ENCODE measurements at regions not wholly inside any gene's neighbourhood (a gene's known extent, or its start where the extent isn't known, plus 50 kb on each side); places are given as distances from the start of the nearest gene placed in this dataset.
"Not testable (repeated sequence)": the region's sequence is repeated elsewhere in the genome, so short reads cannot be mapped to it uniquely, and the experiment has no call there.

DNA sequence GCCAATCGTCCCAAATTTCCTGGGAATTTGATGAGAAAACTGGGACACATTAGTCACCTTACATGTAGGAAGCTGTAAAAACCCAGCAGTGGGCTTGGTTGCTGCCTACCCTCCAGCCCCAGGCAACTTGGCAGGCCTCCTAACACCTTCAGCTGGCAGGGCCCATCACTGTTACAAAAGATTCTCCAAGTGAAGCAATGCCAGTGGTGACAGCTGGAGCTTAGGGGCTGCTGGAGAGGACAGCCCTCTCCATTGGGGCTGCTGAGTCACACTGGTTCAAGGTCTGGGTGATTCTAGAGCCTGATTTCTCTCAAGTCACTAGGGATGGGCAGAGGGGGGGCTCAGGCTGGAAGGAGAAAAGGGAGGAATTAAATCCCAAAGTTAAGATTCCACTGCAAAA lies 180.6 kb downstream of the COPRS start:
- H3K4me3 ChIP-seq = no peak overlapping the region
- H3K27ac ChIP-seq = no peak overlapping the region
- no peaks in the 10 kb centered on the region for H3K4me1 ChIP-seq
- no peak for DNase-seq
- no peaks in the 10 kb centered on the region for H3K36me3 ChIP-seq
- 73% methylated on average over 1 of the region's 1 CpG; no CpG with 5 or more reads in 1 of the 2 donors for WGBS, 2 donors (ENCODE audit: low coverage in 1 of 2)
- no peak for TF ChIP-seq EP300 (IDR thresholded peaks at IDR 0.05; ENCODE audit: low read depth)
- no peak for TF ChIP-seq POLR2A (IDR thresholded peaks at IDR 0.05)
- TF ChIP-seq, protein P1, sequence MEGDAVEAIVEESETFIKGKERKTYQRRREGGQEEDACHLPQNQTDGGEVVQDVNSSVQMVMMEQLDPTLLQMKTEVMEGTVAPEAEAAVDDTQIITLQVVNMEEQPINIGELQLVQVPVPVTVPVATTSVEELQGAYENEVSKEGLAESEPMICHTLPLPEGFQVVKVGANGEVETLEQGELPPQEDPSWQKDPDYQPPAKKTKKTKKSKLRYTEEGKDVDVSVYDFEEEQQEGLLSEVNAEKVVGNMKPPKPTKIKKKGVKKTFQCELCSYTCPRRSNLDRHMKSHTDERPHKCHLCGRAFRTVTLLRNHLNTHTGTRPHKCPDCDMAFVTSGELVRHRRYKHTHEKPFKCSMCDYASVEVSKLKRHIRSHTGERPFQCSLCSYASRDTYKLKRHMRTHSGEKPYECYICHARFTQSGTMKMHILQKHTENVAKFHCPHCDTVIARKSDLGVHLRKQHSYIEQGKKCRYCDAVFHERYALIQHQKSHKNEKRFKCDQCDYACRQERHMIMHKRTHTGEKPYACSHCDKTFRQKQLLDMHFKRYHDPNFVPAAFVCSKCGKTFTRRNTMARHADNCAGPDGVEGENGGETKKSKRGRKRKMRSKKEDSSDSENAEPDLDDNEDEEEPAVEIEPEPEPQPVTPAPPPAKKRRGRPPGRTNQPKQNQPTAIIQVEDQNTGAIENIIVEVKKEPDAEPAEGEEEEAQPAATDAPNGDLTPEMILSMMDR (IDR thresholded peaks at IDR 0.05) = no peak
- no peak for TF ChIP-seq POLR2AphosphoS5 (IDR thresholded peaks at IDR 0.05)
- H3K9me3 ChIP-seq = no peaks in the 10 kb centered on the region
- intact Hi-C loops (cut with DNase I; ENCODE audit: low total_unique reads) (loop anchor here (10.0 kb wide), 1 partner anchor 156 kb away; no protein-coding TSS in a partner anchor), in situ Hi-C loops (cut with MboI; ENCODE audit: low pct_ligation_motif_present in 1 of 4, low pct_unique_long_range_greater_than_20kb in 1 of 4, low sequenced_read_pairs in 3 of 4) (no loop called here)
- peaks cover 4% of the 10 kb centered on the region for H3K27me3 ChIP-seq

DNA sequence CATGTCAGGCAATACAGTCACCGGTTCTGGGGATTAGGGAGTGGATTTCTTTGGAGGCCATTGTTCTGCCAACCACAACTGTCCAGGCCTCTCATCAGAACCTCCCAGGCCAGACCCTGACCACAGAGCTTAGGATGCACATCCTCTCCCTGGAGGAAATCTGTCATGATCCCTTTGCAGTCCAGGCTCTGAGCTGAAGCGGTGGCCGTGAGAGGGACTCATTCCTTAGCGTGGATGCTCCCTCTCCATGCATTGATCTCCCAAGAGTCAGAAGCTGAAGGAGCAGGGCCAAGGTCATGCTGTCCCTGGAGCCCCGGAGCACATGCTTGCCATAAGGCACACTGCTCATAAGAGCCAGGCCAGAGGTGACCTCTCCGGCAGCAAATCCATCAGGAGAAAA lies 181.4 kb downstream of the COPRS start:
- TF ChIP-seq, protein P1 (IDR thresholded peaks at IDR 0.05) = no peak
- TF ChIP-seq POLR2A (IDR thresholded peaks at IDR 0.05) = no peak
- no peak for TF ChIP-seq EP300 (IDR thresholded peaks at IDR 0.05; ENCODE audit: low read depth)
- TF ChIP-seq POLR2AphosphoS5 (IDR thresholded peaks at IDR 0.05) = no peak
- intact Hi-C loops (cut with DNase I; ENCODE audit: low total_unique reads) = loop anchor here (10.0 kb wide), 1 partner anchor 157 kb away; no protein-coding TSS in a partner anchor
- H3K4me3 ChIP-seq = no peak overlapping the region
- H3K27ac ChIP-seq = no peak overlapping the region
- no peaks in the 10 kb centered on the region for H3K9me3 ChIP-seq
- in situ Hi-C loops (cut with MboI; ENCODE audit: low pct_ligation_motif_present in 1 of 4, low pct_unique_long_range_greater_than_20kb in 1 of 4, low sequenced_read_pairs in 3 of 4) = no loop called here
- H3K36me3 ChIP-seq = no peaks in the 10 kb centered on the region
- WGBS, 2 donors (ENCODE audit: low coverage in 1 of 2) = 80 to 84% methylated on average over 1 to 6 of the region's 6 CpGs
- no peaks in the 10 kb centered on the region for H3K4me1 ChIP-seq
- peaks cover 4% of the 10 kb centered on the region for H3K27me3 ChIP-seq
- no peak for DNase-seq

DNA sequence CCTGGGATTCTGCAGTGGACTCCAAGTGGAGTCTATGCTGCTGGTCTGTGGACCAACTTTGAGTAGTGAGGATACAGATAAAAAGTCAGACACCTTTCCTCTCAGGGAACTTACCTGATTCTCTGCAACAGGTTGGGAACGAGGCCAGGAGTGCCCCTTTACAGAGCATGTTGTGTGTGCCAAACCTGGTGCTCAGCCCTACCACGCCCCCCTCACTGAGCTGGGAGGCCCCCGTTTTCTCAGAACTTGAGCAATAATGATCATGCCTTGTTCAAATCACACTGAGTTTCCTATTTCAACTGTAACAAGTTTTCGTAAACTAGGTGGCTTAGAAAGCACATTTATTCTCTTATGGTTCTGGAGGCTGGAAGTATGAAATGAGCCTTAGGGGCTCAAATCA lies 182.0 kb downstream of the COPRS start:
- intact Hi-C loops (cut with DNase I; ENCODE audit: low total_unique reads) = loop anchor here (10.0 kb wide), 1 partner anchor 158 kb away; no protein-coding TSS in a partner anchor
- H3K27me3 ChIP-seq = peaks cover 6% of the 10 kb centered on the region
- no peak overlapping the region for H3K27ac ChIP-seq
- no peaks in the 10 kb centered on the region for H3K36me3 ChIP-seq
- no peak for DNase-seq
- in situ Hi-C loops (cut with MboI; ENCODE audit: low pct_ligation_motif_present in 1 of 4, low pct_unique_long_range_greater_than_20kb in 1 of 4, low sequenced_read_pairs in 3 of 4) = no loop called here
- no peaks in the 10 kb centered on the region for H3K9me3 ChIP-seq
- TF ChIP-seq EP300 (IDR thresholded peaks at IDR 0.05; ENCODE audit: low read depth) (no peak), POLR2AphosphoS5 (IDR thresholded peaks at IDR 0.05) (no peak), POLR2A (IDR thresholded peaks at IDR 0.05) (no peak)
- TF ChIP-seq, protein P1 (IDR thresholded peaks at IDR 0.05) = no peak
- H3K4me3 ChIP-seq = no peak overlapping the region
- no peaks in the 10 kb centered on the region for H3K4me1 ChIP-seq
- WGBS, 2 donors (ENCODE audit: low coverage in 1 of 2) = 74% methylated on average over 4 of the region's 4 CpGs; no CpG with 5 or more reads in 1 of the 2 donors

DNA sequence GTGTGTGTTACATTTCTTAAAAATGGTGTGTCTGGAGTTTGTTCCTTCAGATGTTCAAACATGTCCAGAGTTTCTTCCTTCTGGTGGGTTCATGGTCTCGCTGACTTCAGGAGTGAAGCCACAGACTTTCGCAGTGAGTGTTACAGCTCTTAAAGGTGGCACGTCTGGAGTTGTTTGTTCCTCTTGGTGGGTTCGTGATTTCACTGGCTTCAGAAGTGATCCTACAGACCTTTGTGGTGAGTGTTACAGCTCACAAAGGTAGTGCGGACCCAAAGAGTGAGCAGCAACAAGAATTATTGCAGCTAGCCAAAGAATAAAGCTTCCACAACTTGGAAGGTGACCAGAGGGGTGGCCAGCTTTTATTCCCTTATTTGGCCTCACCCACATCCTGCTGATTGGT lies 183.7 kb downstream of the COPRS start:
- H3K27ac ChIP-seq; H3K4me1 ChIP-seq; in situ Hi-C loops (cut with MboI; ENCODE audit: low pct_ligation_motif_present in 1 of 4, low pct_unique_long_range_greater_than_20kb in 1 of 4, low sequenced_read_pairs in 3 of 4); H3K4me3 ChIP-seq; H3K9me3 ChIP-seq; DNase-seq; H3K36me3 ChIP-seq: not testable (repeated sequence)
- H3K27me3 ChIP-seq = peaks cover 12% of the 10 kb centered on the region
- intact Hi-C loops (cut with DNase I; ENCODE audit: low total_unique reads) = loop anchor here (10.0 kb wide), 1 partner anchor 159 kb away; no protein-coding TSS in a partner anchor
- 80% methylated on average over 5 of the region's 5 CpGs; no CpG with 5 or more reads in 1 of the 2 donors for WGBS, 2 donors (ENCODE audit: low coverage in 1 of 2)
